Stimulated activated CD8-positive, alpha-beta memory T cell treated with anti-CD3 and anti-CD28 coated beads, Interleukin-15, amount 100 ng/mL, for 4 hours (primary cell): ENCODE measurements at regions not wholly inside any gene's neighbourhood (a gene's known extent, or its start where the extent isn't known, plus 50 kb on each side); places are given as distances from the start of the nearest gene placed in this dataset.

Experiments used
- DNase-seq, 2 donors: peaks; one replicate each; pipeline ENCODE4 v3.0.0-alpha.2; 2020; ENCODE audit warnings: low read depth in 2 of 2

DNA sequence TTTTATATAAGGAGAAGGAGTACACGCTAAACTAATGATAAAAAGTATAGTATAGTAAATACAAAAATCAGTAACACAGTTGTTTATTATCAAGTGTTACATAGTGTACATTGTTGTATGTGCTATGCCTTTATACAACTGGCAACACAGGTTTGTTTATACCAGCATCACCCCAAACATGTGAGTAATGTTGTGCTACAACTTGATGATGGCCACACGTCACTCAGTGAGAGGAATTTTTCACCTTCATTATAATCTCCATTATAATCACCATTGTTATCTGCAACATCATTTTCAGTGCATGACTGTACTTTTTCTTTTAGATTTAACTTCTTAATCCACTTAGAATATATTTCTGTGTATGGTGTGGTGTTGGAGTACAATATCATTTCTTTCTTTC lies 204.0 kb upstream of the CTNNB1 start:
- DNase-seq, result no peak

DNA sequence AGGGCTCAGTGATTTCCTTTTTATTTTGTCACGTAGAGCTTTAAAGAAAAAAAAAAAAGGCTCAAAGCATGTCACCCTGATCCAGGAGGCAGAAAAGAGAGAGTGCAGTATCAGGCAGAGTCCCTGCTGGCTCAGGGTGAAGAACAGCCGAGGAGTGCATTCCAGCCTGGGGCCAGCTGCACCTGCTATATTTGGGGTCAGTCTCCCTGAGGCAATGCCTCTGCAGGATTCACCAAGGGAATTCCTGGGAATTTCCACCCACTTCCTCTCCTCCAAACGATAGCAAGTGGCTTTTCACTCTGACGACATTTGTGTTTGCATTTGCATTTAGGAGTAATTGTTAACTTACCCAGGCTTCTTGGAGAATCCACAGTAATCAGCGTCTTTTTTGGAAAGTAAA lies 202.9 kb upstream of the CTNNB1 start:
- no peak for DNase-seq

DNA sequence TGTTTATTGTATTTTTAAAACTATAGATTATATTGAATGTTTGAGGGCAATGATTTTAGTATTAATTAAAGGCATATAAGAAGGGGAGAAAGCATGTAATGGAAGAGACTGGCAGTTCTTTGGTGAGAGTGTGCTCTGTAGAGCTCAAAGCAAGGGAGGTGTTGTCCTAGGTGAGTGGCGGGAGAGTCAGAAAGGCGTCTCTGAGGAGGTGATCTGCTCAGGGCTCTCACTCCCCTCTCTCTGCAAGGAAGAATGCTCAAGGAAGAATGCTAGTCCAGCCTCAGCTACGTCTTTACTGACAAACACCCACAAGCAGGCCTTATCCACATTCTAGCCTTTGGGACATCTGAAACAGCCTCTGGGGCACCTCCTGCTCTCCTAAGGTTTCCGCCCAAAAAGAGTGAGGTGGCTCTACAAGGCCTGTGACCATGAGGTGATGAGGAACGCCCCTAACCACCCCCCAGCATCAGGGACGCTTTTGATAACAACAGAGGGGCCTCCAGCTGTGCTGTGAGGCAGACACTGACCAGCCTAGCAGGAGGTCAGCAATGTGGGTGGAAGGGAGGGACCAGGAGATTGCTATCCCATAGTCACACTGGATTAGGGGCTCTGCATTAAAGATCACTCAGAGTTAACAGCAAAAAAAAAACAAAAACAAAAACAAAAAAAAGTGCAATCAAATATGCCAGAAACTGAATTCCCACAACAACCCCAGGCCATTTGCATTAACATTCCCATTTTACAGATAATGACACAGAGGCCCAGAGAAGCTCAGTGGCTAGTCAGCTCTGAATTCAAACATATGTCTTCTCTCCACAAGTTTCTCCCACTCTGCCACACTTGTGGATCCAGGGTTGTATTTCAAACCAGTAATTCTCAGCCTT lies 202.2 kb upstream of the CTNNB1 start:
- no peak for DNase-seq

DNA sequence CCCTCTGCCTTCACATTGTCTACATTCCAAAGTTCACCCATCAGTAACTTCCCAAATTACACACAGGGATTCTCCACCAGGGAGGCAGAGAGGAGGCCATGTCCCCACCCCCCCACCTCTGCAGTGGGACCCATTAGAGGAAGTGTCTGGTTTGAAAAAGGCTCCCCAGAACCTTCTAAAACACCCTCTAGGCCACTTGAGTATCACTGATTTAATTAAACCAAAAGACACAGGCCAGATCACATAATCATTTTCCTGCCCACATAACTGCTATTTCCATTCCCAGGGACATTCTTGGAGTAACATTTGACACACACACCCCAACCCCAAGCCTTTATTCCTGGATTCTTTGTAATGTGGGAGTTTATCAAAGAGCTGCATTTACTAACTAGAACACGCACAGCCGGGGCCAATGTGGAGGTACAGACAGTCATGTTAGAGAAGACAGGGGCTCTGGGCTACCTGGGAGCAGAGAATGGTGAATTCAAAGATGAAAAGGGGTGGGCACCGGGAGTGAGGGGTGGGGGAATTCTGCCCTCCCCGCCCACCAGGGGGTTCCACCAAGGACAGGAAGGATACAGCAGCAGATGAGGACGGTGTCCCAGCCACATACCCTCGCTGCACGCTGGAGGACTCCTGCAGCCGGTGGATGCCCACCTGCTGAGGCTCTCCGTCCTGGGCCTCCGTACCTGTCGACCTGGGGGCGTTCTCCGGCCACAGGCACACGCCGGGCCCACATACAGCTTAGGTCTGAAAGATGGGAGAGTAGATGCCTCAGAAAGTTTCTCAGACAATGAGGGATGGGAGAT lies 201.4 kb upstream of the CTNNB1 start:
- no peak for DNase-seq

DNA sequence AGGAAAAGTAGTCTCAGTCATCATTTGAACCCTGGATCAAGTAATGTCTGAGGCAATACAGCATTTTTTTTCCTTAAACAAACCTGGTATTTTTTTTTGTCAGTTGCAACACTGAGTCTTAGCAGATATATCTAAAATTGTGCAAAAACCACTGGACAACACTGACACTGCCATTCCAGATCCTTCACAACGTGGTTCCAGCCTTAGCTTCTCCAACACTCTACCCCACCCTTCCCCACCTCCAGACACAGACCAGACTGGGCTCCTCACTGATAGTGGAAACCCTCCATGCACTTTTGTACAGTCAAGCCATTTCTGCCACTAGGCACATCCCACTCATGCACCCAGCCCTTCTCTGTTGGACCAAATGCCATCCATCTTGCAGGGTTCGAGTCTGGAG lies 199.6 kb upstream of the CTNNB1 start:
- DNase-seq, result no peak

DNA sequence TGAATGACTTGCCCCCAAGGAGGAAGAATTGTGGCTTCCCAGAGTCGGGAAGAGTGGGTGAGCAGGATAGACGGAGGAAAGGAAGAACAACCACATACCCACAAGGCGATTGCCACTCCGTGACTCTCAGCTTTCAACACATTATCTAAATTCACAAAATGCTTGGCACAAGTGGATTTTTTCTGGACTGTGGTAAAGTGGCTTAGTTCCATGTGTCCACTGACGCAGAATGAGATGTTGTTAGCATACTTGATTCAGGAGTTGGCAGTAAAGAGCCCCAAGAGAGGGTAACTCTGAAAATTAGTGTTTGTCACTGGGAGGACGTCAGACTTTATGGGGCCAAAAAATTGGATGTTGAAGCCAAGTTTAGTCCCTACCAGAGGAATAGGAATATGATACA lies 198.8 kb upstream of the CTNNB1 start:
- DNase-seq, result no peak

DNA sequence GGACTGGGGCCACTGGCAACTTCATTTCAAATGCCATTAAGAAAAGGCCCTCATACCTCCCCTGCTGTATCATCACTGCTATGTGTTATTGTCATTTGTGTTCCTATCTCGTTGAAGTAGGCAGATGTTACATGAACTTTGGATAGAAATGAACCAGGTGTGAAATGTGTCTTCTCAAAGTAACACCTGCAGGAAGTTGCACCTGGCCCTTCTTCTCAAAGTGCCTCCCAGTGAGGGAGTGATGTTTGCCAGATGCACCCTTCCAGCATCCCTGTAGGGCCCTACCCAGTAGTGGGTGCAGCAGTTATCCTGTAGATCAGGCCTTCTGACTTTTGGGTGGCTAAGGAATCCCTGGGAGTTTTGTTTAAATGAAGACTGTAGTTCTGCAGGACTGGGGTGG lies 197.7 kb upstream of the CTNNB1 start:
- no peak for DNase-seq

- DNase-seq, result no peak
These were observed 197.2 kb upstream of the CTNNB1 start for GRCh38 chr3:41002104-41002503.

DNA sequence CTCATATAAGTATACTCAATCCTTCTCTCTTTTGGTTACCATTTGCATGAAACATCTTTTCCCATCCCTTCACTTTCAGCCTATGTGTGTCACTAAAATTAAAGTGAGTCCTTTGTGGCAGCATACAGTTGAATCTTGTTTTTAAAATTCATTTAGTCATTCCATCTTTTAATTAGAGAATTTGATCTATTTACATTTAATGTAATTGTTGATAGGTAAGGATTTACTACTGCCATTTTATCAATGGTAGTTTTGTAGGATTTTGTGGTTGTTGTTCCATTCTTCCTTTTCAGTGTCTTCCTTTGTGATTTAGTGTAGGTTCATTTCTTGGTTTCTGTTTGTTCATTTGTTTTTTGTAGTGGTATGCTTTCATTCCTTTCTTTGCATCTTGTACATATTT lies 191.9 kb upstream of the CTNNB1 start:
- DNase-seq, result no peak

GRCh38 chr3:41011854-41012253 lies 187.5 kb upstream of the CTNNB1 start:
- DNase-seq, result no peak

DNA sequence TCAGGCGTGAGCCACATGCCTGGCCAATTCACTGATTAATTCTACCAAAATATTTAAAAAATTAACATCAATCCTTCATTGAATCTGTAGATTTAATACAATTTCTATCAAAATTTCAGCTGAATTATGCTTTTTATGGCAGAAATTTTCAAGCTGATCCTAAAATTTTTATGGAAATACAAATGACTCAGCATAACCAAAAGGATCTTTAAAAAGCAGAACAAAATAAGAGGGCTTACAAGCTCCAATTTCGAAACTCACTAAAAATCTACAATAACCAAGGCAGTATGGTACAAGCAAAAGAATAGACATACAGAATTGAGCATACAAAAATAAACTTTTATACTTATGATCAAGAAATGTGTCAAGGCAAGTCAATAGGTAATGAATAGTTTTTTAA lies 180.4 kb upstream of the CTNNB1 start:
- no peak for DNase-seq

- no peak for DNase-seq
These were observed 175.1 kb upstream of the CTNNB1 start for GRCh38 chr3:41024031-41024836.

GRCh38 chr3:41026394-41027177 lies 172.7 kb upstream of the CTNNB1 start:
- no peak for DNase-seq

- no peak for DNase-seq
These were observed 169.9 kb upstream of the CTNNB1 start for GRCh38 chr3:41029356-41029755.

DNA sequence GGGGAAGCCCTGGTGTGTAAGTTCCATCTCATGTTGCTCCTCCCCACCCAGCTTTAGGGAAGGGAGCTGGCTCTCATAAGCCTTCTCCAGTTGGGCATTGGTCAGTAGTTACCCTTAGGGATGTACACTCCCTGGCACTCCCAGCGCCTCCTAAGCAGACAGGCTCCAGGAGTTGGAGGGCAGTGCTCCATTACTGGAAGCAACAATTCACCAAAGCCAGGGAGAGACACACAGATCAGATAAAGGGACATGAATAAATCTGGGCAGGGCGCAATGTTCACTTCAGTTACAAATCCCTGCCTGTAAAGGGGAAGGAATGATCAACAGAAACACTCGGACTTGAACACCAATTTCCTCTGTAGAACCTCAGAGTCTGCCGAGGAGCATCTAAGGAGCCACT lies 169.1 kb upstream of the CTNNB1 start:
- no peak for DNase-seq

DNA sequence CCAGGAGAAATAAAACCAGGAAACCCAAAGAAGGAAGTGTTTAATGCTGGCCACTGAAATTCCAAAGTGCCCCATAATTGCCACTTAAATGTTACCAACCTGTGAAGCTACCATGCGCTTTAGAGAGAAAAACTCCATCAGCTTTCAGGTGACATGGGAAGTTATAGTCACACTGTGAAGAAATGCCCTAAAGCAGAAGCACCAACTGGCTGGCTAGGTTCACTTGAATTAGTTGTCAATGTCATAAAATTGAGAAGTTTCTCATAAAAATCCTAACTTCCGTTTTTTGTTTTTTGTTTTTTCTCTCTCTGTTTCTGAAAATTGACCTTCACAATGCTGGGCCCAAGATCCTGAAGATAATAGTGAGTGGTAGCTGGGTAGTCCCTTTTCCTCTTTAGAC lies 167.9 kb upstream of the CTNNB1 start:
- no peak for DNase-seq

- DNase-seq, result no peak
These were observed 165.3 kb upstream of the CTNNB1 start for GRCh38 chr3:41033956-41034519.

GRCh38 chr3:41035456-41036022 lies 163.8 kb upstream of the CTNNB1 start:
- no peak for DNase-seq

DNA sequence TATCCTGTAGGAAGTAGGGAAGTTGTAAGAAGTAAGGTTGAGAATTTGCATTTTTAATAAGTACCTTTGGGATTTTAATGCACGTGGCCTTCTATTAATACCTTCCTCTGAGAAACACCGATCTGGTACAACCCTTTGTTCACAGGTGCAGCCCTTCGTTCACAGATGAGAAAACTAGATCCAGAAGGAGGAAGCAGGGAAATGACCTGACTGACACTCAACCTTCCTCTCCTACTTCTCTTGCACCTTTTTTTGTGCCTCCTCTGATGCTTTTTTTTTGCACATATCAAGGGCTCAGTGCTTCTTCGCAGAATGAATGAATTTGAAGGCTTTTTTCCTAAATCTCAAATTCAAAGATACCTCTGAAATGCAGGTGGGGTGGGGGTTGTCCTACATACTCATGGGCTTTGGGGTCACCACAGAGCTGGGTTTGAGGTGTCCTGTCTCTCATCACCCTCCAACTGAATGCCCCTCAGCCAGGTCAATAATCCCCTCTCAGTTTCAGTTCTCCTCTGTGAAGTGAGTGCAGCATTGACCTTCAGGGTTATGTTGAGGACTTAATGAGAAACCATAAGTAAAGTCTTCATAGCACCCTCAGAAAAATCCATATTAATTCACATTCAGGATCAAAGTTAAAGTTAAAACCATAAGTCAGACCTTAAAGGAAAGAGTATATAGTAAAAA lies 161.5 kb upstream of the CTNNB1 start:
- DNase-seq, result no peak

DNA sequence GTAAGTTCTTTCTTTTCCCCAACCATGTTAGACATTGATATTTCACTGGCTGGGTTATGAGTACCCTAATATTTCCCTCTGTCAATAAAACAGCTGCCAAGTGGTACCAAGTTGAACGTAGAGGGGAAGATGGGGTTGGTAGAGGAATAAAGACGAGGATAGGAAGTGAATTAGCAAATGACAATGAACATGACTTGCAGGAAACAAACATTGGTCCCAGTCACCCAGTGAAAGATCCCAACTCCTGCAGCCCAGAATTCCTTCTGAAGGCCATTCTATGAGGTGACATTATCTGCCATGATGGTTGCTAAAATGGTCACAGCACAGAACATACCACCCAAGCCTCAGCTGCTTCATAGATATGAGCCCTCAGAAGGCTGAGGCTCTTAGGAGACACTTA lies 159.0 kb upstream of the CTNNB1 start:
- DNase-seq, result no peak
